EL (cell line): ENCODE measurements at regions not wholly inside any gene's neighbourhood (a gene's known extent, or its start where the extent isn't known, plus 50 kb on each side); places are given as distances from the start of the nearest gene placed in this dataset.

Source experiments
- DNase-seq: peaks from one replicate; pipeline ENCODE4 v3.0.0-alpha.2; 2016

- DNase-seq, result peak; percentile 10
These were observed 217.9 kb downstream of the PRL start for GRCh38 chr6:22078802-22079545.

- peak; percentile 89 for DNase-seq
These were observed 217.1 kb downstream of the PRL start for GRCh38 chr6:22079783-22080182.

- no peak for DNase-seq
These were observed 215.1 kb downstream of the PRL start for GRCh38 chr6:22081709-22082108.

GRCh38 chr6:22082218-22082617 is 214.6 kb downstream of the PRL start:
- DNase-seq, result no peak

- DNase-seq, result no peak
These were observed 213.7 kb downstream of the PRL start for GRCh38 chr6:22083119-22083518.

GRCh38 chr6:22087960-22088706 is 208.7 kb downstream of the PRL start:
- DNase-seq, result no peak

GRCh38 chr6:22091424-22091948 is 205.3 kb downstream of the PRL start:
- DNase-seq, result no peak

- no peak for DNase-seq
These were observed 201.0 kb downstream of the PRL start for GRCh38 chr6:22095836-22096235.

GRCh38 chr6:22098601-22099031 is 198.2 kb downstream of the PRL start:
- DNase-seq, result no peak

GRCh38 chr6:22099231-22099630 is 197.6 kb downstream of the PRL start:
- DNase-seq, result no peak

- no peak for DNase-seq
These were observed 196.9 kb downstream of the PRL start for GRCh38 chr6:22099923-22100322.

- DNase-seq, result no peak
These were observed 195.7 kb downstream of the PRL start for GRCh38 chr6:22101163-22101562.

GRCh38 chr6:22102671-22103070 is 194.2 kb downstream of the PRL start:
- peak; percentile 8 for DNase-seq

- DNase-seq, result no peak
These were observed 190.4 kb downstream of the PRL start for GRCh38 chr6:22106451-22106850.

- DNase-seq, result no peak
These were observed 189.9 kb downstream of the PRL start for GRCh38 chr6:22106961-22107360.

- no peak for DNase-seq
These were observed 188.6 kb downstream of the PRL start for GRCh38 chr6:22108199-22108598.

- DNase-seq, result no peak
These were observed 186.8 kb downstream of the PRL start for GRCh38 chr6:22110061-22110460.

- DNase-seq, result no peak
These were observed 184.4 kb downstream of the PRL start for GRCh38 chr6:22112461-22112860.

- DNase-seq, result peak; percentile 92
These were observed 183.6 kb downstream of the PRL start for GRCh38 chr6:22113026-22113766.

GRCh38 chr6:22115559-22115958 is 181.3 kb downstream of the PRL start:
- DNase-seq, result no peak

- no peak for DNase-seq
These were observed 179.2 kb downstream of the PRL start for GRCh38 chr6:22117631-22118030.

- DNase-seq, result no peak
These were observed 177.3 kb downstream of the PRL start for GRCh38 chr6:22119500-22119899.

- DNase-seq, result no peak
These were observed 172.1 kb downstream of the PRL start for GRCh38 chr6:22124756-22125155.
